Fibroblast of mammary gland (primary cell): ENCODE measurements at regions not wholly inside any gene's neighbourhood (a gene's known extent, or its start where the extent isn't known, plus 50 kb on each side); places are given as distances from the start of the nearest gene placed in this dataset.

Source experiments
- DNase-seq: peaks from one replicate; pipeline ENCODE4 v3.0.0-alpha.2; 2010; ENCODE audit warnings: low read depth
- H3K4me3 ChIP-seq: 2 replicates; pipeline ENCODE4 v1.5.1; 2011; ENCODE audit warnings: low read depth, mild to moderate bottlenecking, low read length, moderate library complexity; ENCODE audit not compliant: control insufficient read depth
- TF ChIP-seq, protein P1 (sequence below): conservative IDR thresholded peaks from 2 replicates; pipeline ENCODE4 v1.5.1; 2011; ENCODE audit warnings: low read depth, low read length, inconsistent platforms; ENCODE audit not compliant: control insufficient read depth, insufficient read depth

DNA sequence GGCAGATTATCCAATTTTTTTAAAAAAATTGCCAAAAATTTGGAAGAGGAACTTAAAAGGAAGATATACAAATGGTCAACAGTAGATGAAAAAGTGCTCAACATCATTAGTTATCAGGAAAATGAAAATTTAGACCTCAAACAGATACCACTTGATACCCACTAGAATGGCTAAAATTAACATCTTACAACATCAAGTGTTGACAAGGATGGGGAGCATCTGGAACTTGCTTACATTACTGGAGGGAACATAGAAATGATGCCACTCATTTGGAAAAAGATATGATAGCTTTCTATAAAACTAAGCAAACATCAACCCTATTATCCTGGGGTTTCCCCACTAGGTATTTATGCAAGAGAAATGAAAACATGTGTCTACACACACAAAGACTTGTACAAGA, 284.5 kb upstream of the CHRNA7 start:
- no peak for DNase-seq
- H3K4me3 ChIP-seq = no peak overlapping the region
- TF ChIP-seq, protein P1, sequence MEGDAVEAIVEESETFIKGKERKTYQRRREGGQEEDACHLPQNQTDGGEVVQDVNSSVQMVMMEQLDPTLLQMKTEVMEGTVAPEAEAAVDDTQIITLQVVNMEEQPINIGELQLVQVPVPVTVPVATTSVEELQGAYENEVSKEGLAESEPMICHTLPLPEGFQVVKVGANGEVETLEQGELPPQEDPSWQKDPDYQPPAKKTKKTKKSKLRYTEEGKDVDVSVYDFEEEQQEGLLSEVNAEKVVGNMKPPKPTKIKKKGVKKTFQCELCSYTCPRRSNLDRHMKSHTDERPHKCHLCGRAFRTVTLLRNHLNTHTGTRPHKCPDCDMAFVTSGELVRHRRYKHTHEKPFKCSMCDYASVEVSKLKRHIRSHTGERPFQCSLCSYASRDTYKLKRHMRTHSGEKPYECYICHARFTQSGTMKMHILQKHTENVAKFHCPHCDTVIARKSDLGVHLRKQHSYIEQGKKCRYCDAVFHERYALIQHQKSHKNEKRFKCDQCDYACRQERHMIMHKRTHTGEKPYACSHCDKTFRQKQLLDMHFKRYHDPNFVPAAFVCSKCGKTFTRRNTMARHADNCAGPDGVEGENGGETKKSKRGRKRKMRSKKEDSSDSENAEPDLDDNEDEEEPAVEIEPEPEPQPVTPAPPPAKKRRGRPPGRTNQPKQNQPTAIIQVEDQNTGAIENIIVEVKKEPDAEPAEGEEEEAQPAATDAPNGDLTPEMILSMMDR = no peak

DNA sequence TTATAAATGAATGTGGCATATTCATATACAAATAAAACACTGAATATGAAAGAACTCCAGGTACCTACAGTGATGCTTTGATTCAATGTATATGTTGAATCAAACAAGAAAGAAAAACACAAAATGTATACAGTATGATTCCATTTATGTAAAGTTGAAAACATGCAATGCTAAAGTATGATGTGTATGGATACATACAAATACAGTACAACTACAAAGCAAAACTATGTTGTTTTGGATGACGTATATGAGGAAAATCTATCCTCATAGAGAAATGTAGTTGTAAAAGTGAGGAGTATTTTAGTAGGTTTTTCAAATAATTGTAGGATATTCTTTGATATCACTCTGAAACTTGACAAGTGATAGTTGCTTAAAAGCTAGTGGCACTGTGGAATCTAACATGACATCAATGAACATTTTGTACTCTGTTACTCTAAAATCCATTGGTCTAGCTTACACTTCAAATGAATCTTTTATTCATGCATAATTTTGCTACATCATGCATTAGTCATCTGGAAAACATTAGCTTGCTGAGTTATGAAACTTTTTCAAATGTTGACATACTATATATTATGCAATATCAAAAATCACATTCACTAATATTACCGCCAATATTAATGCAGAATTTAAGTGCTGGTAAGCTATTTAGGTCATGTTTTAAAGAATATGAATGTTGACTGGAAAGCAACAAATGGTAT, 278.1 kb upstream of the CHRNA7 start:
- DNase-seq = peak; percentile 53
- TF ChIP-seq, protein P1 = no peak
- no peak overlapping the region for H3K4me3 ChIP-seq

DNA sequence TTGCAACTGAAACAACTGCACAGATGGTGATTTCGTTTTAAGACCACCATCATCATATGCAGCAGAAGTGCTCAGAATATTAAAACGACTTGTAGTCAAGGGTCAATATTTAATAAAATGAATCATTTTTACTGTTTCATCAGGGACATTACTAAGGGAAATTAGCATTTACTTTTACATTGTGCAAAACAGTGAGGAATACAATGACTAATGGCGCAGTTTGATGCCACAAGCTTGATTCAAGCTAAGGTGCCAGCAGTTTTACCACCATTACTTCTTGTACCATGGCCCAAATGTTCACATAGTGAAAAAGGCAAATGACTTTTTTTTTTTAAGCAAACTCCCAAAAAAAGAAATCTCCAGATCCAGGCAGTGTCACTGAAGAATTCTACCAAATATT, 277.4 kb upstream of the CHRNA7 start:
- TF ChIP-seq, protein P1 = no peak
- H3K4me3 ChIP-seq = no peak overlapping the region
- DNase-seq = peak; percentile 1

DNA sequence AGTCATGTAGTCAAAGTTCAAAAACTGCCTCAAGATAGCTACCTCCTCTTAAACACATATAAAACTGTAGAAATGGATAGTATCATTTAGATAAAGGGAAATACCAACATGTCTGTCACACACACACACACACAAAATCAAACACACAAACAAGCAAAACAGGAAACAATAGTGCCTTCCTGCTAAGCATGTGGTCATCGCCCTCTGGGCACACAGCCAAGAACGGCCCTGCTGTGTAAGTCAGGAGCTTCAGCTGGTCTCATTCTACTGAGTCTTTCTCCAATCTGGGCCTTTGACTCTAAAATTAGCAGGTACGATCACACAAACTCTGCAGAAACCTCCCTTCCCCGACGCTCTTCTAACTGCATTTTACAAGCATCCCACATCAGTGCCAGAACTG, 272.2 kb upstream of the CHRNA7 start:
- TF ChIP-seq, protein P1 = no peak
- peak; percentile 58 for DNase-seq
- no peak overlapping the region for H3K4me3 ChIP-seq

DNA sequence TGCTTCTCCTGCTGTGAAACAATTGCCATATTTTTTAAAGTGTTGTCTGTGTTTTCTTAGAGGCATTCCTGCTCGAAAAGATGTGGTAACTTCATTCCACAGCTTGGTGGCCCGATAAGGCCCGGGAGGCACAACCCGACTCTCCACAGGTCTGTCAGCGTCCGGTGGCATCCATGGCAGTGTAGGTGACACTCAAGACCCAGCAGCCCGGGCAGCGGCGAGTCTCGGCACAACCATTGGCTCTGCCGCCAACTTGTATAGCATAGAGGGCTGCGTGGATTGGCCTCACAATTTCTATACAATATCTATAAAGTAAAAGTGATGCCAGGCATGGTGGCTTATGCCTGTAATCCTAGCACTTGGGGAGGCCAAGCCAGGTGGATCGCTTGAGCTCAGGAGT, 262.3 kb upstream of the CHRNA7 start:
- DNase-seq = no peak
- TF ChIP-seq, protein P1 = no peak
- H3K4me3 ChIP-seq = no peak overlapping the region

DNA sequence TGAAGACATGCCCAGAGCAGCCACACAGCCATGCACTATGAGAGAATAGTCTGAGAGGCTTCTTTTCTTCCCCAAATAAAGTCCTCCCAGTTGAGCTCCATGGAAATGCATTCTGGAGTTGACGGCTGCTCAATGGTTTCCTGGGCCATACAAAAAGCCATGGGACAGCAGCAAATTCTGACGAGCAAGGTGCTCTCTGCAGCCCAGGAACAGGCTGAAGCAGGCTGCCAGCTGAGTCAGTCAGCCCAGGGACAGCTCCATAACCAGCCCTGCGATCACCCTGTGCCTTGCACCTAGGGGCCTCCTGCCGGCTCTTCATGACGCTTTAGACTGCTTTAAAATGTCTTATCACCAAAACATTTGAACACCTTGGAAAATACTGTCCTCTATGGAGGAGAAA, 256.3 kb upstream of the CHRNA7 start:
- no peak for DNase-seq
- TF ChIP-seq, protein P1 = no peak
- no peak overlapping the region for H3K4me3 ChIP-seq

DNA sequence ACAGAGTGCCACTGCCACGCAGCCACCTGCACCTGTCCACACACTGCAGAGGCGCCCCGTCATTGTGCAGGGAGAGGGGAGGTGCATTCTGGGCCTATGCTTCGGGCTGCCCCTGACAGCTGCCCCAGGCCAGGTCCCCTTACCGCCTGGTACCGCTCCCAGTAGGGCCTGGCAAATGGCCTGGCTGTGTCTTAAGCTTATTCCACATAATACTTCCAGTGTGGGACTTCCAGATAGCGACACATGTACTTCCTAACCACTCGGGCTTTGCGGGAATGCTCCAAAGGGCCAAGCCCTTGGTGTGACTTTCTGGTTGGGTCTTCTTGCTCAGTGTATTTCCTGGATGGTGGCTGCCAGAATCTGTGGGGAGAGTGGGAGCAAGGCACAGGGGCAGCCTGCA, 254.3 kb upstream of the CHRNA7 start:
- DNase-seq = no peak
- TF ChIP-seq, protein P1 = no peak
- H3K4me3 ChIP-seq = no peak overlapping the region
